GM21825 (cell line): ENCODE measurements at regions not wholly inside any gene's neighbourhood (a gene's known extent, or its start where the extent isn't known, plus 50 kb on each side); places are given as distances from the start of the nearest gene placed in this dataset.

Experiments
- ATAC-seq: cut with Tn5 transposase; IDR thresholded peaks from one replicate; pipeline ENCODE4 v1.9.1; 2021; ENCODE audit warnings: mild to moderate bottlenecking, moderate library complexity; ENCODE audit not compliant: unreplicated experiment

DNA sequence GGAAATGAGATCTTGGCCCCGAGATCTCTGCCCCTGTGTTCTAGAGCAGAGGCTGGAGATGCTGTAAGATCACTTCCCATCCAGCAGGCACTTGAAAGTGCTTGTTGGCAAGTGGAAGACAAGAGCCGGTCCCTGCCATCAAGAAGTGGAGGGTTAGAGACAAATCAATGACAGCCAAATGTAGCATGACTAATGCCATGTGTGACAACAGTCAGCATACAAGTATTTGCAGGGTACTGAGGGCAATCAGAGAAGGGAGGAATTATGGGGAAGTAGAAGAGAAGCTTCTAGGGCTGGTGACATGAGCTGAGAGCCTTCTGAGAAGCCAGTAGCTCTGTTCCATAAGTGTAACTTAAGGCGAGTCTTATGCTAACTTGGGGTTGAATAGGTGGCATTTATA is 58.6 kb downstream of the TMEM17 start:
- no peak for ATAC-seq

GRCh38 chr2:62446491-62446890 is 59.5 kb downstream of the TMEM17 start:
- ATAC-seq, result no peak

GRCh38 chr2:62443886-62444285 is 62.1 kb downstream of the TMEM17 start:
- ATAC-seq, result no peak

- ATAC-seq, result no peak
Observed at GRCh38 chr2:62443471-62443870, 62.5 kb downstream of the TMEM17 start.

DNA sequence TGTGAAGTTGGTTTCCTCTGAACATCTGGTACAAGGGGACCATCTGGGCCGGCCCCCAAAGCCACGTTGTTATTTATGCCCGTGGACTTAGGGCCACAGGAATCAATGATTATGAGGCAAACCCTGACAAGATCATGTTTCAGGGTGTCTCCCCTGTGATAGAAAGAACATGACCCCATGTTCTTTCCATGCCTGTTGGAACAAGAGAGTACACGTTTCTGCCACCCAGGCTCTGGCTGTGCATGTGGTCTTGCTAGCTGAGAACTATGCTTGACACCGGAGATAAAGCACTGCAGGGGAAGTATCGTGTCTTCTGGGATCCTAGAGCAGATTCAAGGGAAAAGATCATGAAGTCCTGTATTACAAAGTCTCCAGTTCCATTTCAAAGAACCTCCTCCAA is 64.2 kb downstream of the TMEM17 start:
- no peak for ATAC-seq

DNA sequence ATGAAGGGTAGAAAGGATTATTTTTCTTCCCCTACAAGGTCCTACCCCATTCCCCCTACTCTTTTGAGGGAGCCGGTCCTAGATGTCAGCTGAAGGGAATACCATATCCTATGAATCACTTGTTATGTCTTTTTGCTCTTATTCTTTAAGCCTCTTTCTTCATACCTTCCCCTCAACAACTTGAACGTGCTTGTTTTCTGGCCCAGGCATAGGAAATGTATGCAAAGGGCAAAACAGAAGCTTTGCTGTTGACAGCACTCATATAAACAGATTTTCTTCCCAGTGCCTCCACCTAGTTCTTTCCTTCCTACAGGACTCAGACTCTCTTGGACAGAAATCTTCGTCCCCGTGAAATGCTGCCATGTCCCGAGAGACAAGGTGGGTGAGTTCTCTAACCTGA is 64.6 kb downstream of the TMEM17 start:
- ATAC-seq, result no peak

- ATAC-seq, result no peak
Observed at GRCh38 chr2:62440281-62440946, 65.6 kb downstream of the TMEM17 start.

GRCh38 chr2:62439425-62439824 is 66.6 kb downstream of the TMEM17 start:
- ATAC-seq, result no peak

DNA sequence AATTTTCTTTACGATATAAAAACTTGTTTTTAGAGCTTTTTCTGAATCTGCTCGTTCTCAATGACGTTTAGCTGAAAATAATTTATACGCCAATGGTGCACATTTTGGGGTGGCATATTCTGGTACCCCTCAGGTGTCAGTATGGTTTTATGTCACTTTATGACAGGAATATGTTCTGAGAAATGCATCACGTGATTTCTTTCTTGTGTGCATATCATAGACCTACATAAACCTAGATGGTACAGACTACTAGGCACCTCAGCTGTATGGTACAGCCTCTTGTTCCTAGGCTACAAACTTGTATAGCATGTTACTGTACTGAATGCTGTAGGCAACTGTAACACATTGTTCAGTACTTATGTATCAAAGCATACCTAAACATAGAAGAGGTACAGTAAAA is 68.2 kb downstream of the TMEM17 start:
- ATAC-seq, result no peak

DNA sequence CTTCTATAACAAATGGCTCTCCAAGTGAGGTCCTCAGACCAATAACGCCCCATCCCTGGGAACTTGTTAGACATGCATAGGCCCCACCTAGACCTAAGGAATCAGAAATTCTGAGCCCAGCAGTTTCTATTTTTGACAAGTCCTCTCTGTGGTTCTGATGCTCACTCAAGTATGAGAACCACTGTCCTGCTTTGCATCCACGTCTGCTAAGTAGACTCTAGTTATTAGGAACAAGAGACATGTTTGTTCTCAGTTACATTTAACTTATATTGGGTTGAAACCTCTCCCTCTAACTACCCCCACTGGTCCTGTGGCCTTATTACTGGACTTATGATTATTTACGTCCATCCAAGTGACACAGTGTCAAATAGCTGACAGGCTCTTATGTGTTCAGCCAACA is 70.3 kb downstream of the TMEM17 start:
- ATAC-seq, result peak; percentile 87

GRCh38 chr2:62432407-62432806 is 73.6 kb downstream of the TMEM17 start:
- ATAC-seq, result no peak

DNA sequence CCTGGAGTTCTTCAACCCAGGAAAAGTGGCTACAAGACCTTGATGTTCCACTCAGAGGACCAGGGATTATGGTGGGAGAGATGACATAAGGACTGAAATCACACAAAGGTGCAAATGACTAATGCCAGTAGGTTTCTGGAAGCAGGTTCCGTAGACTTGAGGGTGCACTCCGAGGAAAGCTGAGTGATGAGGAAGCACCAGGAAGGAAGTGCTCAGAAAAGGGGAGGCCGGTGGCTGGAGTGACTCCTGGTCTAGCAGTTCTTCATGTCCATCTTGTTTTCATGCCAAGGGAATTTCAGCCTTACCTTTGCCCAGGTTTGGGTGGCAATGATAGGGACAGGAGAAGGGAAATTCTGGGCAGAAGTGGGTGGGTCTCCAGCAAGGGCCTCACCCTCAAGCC is 74.5 kb downstream of the TMEM17 start:
- no peak for ATAC-seq

DNA sequence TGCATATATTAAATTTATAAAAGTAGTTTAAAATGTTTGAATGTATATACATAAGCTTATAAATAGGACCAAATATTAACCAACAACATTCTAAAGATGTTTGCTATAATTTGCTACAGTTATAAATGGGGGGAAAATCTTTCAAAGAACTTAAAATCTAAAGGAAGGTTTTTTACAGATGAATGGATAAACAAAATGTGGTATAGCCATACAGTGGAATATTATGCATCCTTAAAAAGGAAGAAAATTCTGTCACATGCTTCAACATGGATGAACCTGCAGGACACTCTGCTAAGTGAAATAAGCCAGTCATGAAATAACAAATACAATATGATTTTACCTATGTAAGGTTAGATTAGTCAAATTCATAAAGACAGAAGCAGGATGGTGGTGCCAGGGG is 75.8 kb downstream of the TMEM17 start:
- ATAC-seq, result no peak

GRCh38 chr2:62427146-62427545 is 78.8 kb downstream of the TMEM17 start:
- ATAC-seq, result no peak

DNA sequence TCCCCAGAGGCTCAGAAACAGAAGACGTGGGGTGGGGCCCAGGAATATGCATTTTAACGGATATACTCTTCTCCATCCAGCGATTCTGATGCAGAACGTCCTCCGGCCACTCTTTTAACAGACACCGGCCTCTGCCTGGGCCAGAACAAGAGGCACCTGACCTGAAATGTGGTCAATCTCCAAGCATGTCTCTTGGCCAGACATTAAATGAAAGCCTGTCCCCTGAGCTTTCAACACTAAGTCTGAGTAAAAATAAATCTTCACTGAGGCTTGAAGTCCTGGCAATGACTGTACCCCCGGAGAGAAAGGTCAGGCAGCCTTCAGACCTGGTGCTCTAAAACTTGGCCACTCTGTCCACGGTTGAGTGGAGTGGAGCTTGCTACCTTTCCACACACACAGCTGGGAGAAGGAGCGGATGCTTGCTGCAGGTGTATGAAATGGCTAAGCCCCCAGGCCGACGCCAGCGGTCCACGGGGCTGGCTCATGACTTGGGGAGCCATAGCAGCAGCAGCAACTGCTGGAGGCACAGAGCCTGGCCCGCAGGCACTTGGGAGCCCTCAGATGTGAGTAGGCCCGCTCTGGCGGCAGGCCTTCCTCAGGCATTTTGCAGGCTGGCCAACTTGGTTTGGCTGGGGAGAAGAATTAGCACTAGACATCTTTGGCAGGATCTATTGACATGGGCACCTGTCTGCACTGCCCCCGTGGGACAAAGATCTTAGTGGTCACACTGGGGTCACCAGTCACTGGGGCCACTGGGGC is 79.7 kb downstream of the TMEM17 start:
- no peak for ATAC-seq

DNA sequence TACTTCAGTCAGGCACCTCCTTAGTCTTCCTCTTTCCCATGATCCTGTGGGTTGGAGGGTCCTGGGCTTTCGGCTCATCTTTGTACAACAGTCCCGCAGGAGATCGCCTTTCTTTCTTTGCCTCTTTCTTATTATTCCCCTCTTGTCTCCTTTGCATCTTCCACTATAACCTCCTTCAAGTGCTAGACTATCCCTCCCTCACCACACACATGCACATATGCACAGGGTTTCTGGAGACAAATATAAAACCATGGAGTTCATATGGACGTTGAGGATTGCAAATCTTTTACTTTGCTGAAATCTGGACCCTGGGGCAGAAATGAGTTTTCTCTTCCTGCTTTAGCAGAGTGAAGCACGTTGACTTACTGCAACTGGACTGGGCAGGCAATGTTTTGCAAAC is 80.3 kb downstream of the TMEM17 start:
- no peak for ATAC-seq

DNA sequence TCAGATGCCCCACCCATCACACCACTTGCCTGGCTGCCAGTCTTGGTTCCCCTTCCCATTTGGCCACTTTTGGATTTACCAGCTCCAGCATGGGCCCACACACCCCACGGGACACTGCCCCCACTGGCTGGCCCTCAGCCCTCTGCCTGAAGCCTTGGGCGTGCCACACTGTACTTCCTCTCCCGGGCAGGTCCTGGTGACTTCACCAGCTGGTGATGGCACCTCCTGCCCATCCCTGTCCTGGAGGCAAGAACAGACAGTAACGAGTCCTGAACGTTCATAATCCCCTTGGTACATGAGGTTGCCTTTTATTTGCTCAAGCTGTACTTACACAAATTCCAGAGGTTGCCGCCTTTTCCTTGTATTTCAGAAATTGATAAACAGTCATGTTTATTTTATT is 81.1 kb downstream of the TMEM17 start:
- ATAC-seq, result no peak

DNA sequence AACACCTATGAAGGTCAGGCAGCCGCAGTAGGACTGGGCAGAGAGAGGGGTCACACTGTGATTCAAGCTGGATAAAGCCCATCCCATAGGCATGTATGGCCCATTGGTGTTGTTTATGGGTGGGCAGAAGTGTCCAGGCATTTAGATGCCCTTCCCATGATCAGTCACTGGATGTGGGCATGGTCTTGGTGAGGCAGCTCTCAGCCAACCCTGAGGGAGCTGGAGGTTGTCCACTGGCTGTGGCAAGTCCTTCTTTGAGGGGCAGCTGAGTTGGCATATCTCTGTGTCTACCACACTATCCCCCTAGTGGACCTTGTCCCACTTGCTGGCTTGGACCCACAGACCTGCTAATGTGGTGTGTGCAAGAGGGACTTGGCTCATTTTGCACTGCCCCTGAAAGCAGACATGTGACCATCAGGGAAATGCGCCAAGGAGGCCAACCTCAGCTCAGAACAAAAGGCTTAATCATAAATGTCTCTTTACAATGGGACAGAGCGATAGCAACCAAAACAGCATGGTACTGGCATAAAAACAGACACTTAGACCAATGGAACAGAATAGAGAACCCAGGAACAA is 82.0 kb downstream of the TMEM17 start:
- no peak for ATAC-seq

DNA sequence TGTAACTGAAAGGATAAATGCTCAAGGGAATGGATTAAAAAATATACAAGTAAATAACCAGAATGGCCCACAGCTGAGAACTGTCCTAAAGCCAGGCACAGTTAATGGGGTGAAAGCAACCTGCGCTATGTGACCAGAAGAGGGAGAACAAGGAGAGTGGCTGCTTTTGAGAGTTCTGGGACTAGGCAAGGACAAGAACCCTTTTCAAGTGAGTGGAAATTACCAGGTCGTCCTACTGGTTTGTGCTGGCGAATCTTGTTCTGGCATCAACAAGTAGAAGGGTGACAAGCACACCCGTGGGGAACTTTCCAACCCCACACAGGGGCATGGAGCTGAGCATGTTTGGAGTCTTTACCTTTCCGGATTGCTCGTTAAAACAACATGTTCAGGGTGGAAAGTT is 82.8 kb downstream of the TMEM17 start:
- no peak for ATAC-seq

- ATAC-seq, result no peak
Observed at GRCh38 chr2:62415518-62415917, 90.5 kb downstream of the TMEM17 start.

- peak; percentile 74 for ATAC-seq
Observed at GRCh38 chr2:62415019-62415431, 91.0 kb downstream of the TMEM17 start.

- no peak for ATAC-seq
Observed at GRCh38 chr2:62413116-62413663, 92.8 kb downstream of the TMEM17 start.
